GM12874 (cell line): ENCODE measurements at regions not wholly inside any gene's neighbourhood (a gene's known extent, or its start where the extent isn't known, plus 50 kb on each side); places are given as distances from the start of the nearest gene placed in this dataset.

Source experiments
- TF ChIP-seq, protein P1 (sequence below): IDR thresholded peaks from 2 replicates; pipeline ENCODE4 v1.5.1; 2011; ENCODE audit warnings: low read depth, mild to moderate bottlenecking, control low read depth, low read length, moderate library complexity; ENCODE audit not compliant: insufficient read depth

DNA sequence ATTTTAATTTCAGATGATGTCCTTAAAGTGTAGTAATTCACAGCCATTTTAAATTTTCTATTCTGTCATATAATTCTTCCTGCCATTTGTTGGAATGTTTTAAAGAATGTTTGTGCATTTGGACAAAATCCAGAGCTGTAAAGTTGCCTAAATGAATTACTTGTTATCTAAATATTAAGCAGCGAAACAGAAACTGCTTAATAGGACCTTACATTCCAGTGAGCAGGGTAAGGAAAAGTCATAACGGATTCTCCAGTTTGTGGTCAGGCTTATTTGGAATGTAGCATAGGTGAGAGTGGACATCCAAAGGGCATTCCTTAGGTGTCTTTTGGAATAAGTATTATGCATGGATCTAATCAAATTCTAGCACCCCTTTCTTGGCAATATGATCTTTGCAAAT lies 410.4 kb upstream of the PTPRD start:
- TF ChIP-seq, protein P1, sequence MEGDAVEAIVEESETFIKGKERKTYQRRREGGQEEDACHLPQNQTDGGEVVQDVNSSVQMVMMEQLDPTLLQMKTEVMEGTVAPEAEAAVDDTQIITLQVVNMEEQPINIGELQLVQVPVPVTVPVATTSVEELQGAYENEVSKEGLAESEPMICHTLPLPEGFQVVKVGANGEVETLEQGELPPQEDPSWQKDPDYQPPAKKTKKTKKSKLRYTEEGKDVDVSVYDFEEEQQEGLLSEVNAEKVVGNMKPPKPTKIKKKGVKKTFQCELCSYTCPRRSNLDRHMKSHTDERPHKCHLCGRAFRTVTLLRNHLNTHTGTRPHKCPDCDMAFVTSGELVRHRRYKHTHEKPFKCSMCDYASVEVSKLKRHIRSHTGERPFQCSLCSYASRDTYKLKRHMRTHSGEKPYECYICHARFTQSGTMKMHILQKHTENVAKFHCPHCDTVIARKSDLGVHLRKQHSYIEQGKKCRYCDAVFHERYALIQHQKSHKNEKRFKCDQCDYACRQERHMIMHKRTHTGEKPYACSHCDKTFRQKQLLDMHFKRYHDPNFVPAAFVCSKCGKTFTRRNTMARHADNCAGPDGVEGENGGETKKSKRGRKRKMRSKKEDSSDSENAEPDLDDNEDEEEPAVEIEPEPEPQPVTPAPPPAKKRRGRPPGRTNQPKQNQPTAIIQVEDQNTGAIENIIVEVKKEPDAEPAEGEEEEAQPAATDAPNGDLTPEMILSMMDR = no peak

DNA sequence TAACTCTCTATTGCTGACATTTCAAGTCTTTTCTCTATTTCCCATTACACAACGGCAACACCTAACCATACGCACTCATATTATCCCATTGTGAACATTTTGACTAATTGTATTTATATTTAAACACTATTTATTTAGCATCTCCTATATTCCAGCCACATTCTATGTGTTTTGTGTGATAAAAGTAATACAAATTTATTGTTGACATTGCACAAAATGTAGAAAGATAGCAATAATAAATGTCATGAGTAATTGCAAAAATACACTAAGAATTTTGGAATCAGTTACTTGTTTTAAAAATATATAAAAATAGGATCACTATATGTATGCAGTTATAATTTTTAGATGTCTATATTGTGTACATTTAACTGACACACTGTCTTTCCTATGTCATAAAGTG lies 413.0 kb upstream of the PTPRD start:
- TF ChIP-seq, protein P1 = no peak

DNA sequence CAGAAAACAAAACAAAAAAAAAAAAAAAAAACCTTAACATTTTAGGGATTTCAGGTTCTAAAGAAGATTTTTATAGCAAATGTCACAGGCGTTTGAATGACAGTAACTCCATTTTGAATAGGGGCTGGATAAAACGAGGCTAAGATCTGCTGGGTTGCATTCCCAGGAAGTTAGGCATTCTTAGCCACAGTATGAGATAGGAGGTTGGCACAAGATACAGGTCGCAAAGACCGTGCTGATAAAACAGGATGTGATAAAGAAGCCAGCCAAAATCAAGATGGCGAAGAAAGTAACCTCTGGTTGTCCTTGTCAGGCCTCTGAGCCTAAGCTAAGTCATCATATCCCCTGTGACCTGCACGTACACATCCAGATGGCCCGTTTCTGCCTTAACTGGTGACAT lies 425.6 kb upstream of the PTPRD start:
- TF ChIP-seq, protein P1 = no peak

DNA sequence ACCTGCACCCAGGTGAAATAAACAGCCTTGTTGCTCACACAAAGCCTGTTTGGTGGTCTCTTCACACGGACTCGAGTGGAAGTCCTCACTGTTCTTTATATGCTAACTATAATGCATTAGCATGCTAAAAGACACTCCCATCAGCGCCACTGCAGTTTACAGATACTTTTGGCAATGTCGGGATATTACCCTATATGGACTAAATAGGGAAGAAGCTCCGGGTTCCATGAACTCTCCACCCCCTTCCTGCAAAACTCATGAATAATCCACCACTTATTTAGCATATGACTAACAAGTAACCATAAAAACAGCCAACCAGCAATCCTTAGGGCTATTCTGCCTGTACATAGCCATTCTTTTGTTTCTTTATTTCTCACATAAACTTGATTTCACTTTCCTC lies 426.2 kb upstream of the PTPRD start:
- TF ChIP-seq, protein P1 = no peak

DNA sequence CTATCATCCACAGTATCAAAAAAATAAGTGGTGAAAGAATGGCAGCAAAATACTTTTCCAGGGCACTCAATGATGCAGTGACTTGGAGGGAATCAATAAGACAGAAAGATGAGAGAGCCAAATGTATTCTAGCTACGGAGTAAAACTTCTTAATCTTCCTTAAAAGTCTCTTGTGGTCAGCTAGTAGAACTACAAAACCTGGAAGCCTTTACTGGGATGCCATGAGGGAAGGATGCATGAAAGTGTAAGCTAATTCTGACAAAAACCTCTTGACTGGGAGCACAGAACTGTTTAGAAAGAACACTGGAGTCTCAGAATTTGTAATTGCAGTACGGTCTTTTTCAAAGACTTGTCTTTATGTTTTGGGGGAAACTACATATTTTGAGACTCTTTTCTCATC lies 432.8 kb upstream of the PTPRD start:
- TF ChIP-seq, protein P1 = no peak

DNA sequence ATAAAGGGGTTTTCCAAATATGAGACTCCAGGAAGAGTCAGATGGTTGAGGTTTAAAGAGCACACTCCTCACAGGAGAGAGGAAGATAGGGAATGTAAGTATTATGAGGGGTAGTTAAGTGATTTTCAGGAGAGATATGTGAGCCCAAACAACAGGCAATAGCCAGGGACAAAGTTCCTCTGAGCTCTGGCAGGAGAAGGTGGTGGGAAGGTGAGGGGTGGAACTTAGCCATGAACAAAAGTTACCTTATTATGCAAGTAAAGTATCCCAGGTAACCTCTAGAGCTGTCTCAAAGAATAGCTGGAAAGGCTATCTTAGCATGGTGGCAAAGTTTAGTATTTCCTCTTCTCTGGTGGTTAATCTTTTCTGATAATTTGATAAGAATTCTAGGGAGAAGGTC lies 450.5 kb upstream of the PTPRD start:
- TF ChIP-seq, protein P1 = no peak

DNA sequence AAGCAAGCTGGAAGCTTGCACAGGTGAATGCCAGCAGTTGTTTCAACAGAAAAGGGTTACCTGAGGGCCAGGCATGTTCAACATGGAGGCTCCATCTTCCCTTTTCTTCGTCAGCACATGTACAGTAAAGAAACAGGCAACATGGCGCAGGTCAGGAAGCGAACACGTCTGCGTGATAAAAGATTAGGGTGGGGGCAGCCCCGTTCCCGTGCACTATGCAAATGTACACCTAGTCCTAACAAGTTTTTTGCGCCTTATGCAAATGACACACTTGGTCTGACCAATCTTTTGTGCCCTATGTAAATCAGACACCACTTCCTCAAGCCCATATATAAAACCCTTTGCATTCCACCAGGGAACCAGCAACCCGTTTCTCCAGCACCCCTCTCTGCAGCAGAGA lies 452.1 kb upstream of the PTPRD start:
- TF ChIP-seq, protein P1 = no peak

DNA sequence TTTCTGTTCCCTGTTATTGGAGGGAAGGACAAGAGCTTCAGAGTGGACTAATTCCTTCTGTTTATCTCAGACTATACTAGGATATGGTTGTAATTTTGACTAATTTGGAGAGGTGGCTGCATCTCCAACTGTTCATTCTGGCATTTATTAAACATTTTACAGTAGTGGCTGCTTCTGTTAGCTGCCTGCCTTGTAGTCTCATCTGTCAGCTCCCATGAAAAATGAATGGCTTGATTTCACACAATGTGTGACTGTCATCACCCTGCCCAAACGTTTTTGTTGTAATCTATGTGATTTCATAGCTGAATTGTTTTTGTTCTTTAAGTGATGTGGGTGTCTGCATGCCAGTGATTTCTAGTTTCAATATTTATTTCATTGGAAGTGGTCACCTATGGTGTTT lies 459.4 kb upstream of the PTPRD start:
- TF ChIP-seq, protein P1 = no peak
